Neural progenitor cell (in vitro differentiated cells): ENCODE measurements at regions not wholly inside any gene's neighbourhood (a gene's known extent, or its start where the extent isn't known, plus 50 kb on each side); places are given as distances from the start of the nearest gene placed in this dataset.

Source experiments
- DNase-seq: peaks from one replicate; pipeline ENCODE4 v3.0.0-alpha.2; 2016; ENCODE audit warnings: low spot score
- H2AFZ ChIP-seq: fragments of 200-600 bp; sonication (generic); replicated peaks from 2 replicates; pipeline ENCODE4 v1.6.1; 2016; ENCODE audit warnings: antibody characterized with exemption
- H3F3A ChIP-seq: fragments of 200-600 bp; sonication (generic); 2 replicates; pipeline ENCODE4 v1.6.1; 2016; ENCODE audit warnings: antibody characterized with exemption, low read depth
- H3K27ac ChIP-seq: fragments of 200-600 bp; sonication (generic); 2 replicates; pipeline ENCODE4 v1.5.1; 2016; ENCODE audit warnings: mild to moderate bottlenecking
- H3K27me3 ChIP-seq: fragments of 200-600 bp; sonication (generic); 2 replicates; pipeline ENCODE4 v1.6.1; 2016; ENCODE audit warnings: mild to moderate bottlenecking, moderate library complexity
- H3K36me3 ChIP-seq: fragments of 200-600 bp; sonication (generic); 2 replicates; pipeline ENCODE4 v1.5.1; 2016
- H3K4me1 ChIP-seq: fragments of 200-600 bp; sonication (generic); 2 replicates; pipeline ENCODE4 v1.6.1; 2016; ENCODE audit warnings: mixed run types
- H3K4me2 ChIP-seq: fragments of 200-600 bp; sonication (generic); 2 replicates; pipeline ENCODE4 v1.6.1; 2016
- H3K4me3 ChIP-seq: fragments of 200-600 bp; sonication (generic); 2 replicates; pipeline ENCODE4 v1.5.1; 2016
- H3K79me2 ChIP-seq: fragments of 200-600 bp; sonication (generic); 2 replicates; pipeline ENCODE4 v1.6.1; 2016; ENCODE audit warnings: low read depth
- H3K9ac ChIP-seq: fragments of 200-600 bp; sonication (generic); 2 replicates; pipeline ENCODE4 v1.6.1; 2016
- H3K9me3 ChIP-seq: fragments of 200-600 bp; sonication (generic); 2 replicates; pipeline ENCODE4 v1.5.1; 2016; ENCODE audit warnings: low read depth
- H4K20me1 ChIP-seq: fragments of 200-600 bp; sonication (generic); 2 replicates; pipeline ENCODE4 v1.6.1; 2016; ENCODE audit warnings: low read depth
- H3K27ac Mint-ChIP-seq: 3 replicates; pipeline ENCODE4 v1.8.0; 2021; ENCODE audit warnings: mixed read lengths
- H3K27me3 Mint-ChIP-seq: 2 replicates; pipeline ENCODE4 v1.8.0; 2022; ENCODE audit warnings: low read depth, mild to moderate bottlenecking, inconsistent platforms, moderate library complexity, mixed read lengths; ENCODE audit not compliant: insufficient read depth
- H3K36me3 Mint-ChIP-seq: 3 replicates; pipeline ENCODE4 v1.8.0; 2021; ENCODE audit warnings: mixed read lengths
- H3K4me1 Mint-ChIP-seq: 3 replicates; pipeline ENCODE4 v1.8.0; 2021; ENCODE audit warnings: mixed read lengths
- H3K4me3 Mint-ChIP-seq: 3 replicates; pipeline ENCODE4 v1.8.0; 2021; ENCODE audit warnings: mild to moderate bottlenecking, moderate library complexity, mixed read lengths
- H3K9me3 Mint-ChIP-seq: 3 replicates; pipeline ENCODE4 v1.8.0; 2020; ENCODE audit warnings: mixed read lengths
- EZH2 ChIP-seq: fragments of 200-600 bp; sonication (generic); IDR thresholded peaks from 2 replicates; pipeline ENCODE4 v1.6.1; 2017; ENCODE audit warnings: antibody characterized with exemption, mild to moderate bottlenecking, moderate library complexity
- EZH2phosphoT487 ChIP-seq: fragments of 200-600 bp; sonication (generic); IDR thresholded peaks from 2 replicates; pipeline ENCODE4 v1.6.1; 2017; ENCODE audit warnings: antibody characterized with exemption
- TF ChIP-seq, protein P1 (sequence below): fragments of 200-600 bp; sonication (generic); IDR thresholded peaks from 2 replicates; pipeline ENCODE4 v1.5.1; 2017; ENCODE audit warnings: antibody characterized with exemption, mild to moderate bottlenecking

DNA sequence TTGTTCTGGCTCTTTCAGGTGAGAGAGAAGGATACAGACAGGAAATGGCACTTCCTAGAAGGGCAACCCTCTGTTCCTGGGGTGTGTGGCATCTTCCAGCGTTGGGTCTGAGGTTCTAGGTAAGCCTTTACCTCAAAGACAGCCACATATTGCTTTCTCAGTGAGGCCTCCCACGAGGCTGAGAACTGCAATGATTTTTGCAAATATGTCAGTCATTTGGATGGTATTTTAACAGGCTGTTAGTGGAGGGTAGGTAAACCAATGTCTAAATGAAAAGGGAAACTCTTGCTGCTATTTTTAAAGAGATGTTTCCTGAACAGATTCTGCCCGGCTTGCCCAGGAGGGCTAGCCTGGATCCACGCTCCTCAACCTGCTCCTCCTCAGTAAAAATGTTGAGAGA lies 240.3 kb upstream of the KLF6 start:
- TF ChIP-seq EZH2, result no peak
- H3K4me3 ChIP-seq, result no peak overlapping the region
- H4K20me1 ChIP-seq, result no peaks in the 10 kb centered on the region
- no peaks in the 10 kb centered on the region for H3K9me3 ChIP-seq
- H2AFZ ChIP-seq, result no peak overlapping the region
- H3K4me1 ChIP-seq, result no peaks in the 10 kb centered on the region
- no peak overlapping the region for H3K27ac Mint-ChIP-seq
- DNase-seq, result no peak
- H3K27me3 ChIP-seq, result no peaks in the 10 kb centered on the region
- H3K27ac ChIP-seq, result no peak overlapping the region
- no peak overlapping the region for H3K4me3 Mint-ChIP-seq
- no peaks in the 10 kb centered on the region for H3K36me3 ChIP-seq
- H3K27me3 Mint-ChIP-seq, result peaks cover 7% of the 10 kb centered on the region
- no peaks in the 10 kb centered on the region for H3F3A ChIP-seq
- H3K4me1 Mint-ChIP-seq, result peaks cover 5% of the 10 kb centered on the region
- no peaks in the 10 kb centered on the region for H3K79me2 ChIP-seq
- H3K36me3 Mint-ChIP-seq, result no peaks in the 10 kb centered on the region
- H3K9me3 Mint-ChIP-seq, result peaks cover 3% of the 10 kb centered on the region
- H3K4me2 ChIP-seq, result no peak overlapping the region
- no peak overlapping the region for H3K9ac ChIP-seq

DNA sequence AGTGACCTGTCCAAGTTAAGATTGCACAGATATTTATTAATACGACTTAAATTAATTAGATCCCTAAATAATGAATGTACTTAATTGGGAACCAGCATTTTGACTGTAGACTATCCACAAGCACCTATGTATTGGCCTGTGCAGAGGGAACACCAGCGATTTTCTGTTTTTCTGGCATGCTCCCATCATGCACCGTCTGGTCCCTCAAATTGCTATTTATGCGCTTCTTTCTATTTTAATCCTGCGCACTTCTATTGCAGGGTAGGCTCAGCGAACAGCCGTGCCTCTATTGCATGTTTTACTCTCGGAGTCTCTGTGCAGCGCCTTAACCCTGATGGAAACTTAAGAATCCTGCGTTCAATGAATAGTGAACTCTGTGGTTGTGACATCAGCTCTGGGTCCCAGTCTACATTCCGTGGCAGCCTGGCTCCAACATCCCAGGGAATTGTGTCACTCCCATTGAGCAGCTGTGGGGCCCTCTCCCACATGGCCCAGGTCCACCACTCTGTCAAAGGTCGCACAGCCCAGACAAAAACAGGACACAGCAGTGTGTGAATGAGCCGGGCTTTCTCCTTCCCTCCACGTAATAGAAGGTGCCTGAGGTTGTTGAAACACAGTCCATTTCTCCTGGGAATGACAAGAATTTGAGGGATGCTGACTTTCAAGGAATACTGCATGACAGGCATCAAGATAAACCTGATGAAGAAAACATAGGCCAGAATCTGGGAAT lies 239.7 kb upstream of the KLF6 start:
- peaks cover 5% of the 10 kb centered on the region for H3K4me1 Mint-ChIP-seq
- TF ChIP-seq EZH2phosphoT487 (no peak), EZH2 (no peak)
- TF ChIP-seq, protein P1, sequence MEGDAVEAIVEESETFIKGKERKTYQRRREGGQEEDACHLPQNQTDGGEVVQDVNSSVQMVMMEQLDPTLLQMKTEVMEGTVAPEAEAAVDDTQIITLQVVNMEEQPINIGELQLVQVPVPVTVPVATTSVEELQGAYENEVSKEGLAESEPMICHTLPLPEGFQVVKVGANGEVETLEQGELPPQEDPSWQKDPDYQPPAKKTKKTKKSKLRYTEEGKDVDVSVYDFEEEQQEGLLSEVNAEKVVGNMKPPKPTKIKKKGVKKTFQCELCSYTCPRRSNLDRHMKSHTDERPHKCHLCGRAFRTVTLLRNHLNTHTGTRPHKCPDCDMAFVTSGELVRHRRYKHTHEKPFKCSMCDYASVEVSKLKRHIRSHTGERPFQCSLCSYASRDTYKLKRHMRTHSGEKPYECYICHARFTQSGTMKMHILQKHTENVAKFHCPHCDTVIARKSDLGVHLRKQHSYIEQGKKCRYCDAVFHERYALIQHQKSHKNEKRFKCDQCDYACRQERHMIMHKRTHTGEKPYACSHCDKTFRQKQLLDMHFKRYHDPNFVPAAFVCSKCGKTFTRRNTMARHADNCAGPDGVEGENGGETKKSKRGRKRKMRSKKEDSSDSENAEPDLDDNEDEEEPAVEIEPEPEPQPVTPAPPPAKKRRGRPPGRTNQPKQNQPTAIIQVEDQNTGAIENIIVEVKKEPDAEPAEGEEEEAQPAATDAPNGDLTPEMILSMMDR, result no peak
- H3K36me3 Mint-ChIP-seq, result no peaks in the 10 kb centered on the region
- no peak overlapping the region for H3K9ac ChIP-seq
- H2AFZ ChIP-seq, result no peak overlapping the region
- no peaks in the 10 kb centered on the region for H3K4me1 ChIP-seq
- no peak for DNase-seq
- H3K4me3 ChIP-seq, result no peak overlapping the region
- no peak overlapping the region for H3K27ac Mint-ChIP-seq
- H3K27ac ChIP-seq, result no peak overlapping the region
- no peaks in the 10 kb centered on the region for H4K20me1 ChIP-seq
- H3K4me3 Mint-ChIP-seq, result no peak overlapping the region
- H3K27me3 Mint-ChIP-seq, result peaks cover 7% of the 10 kb centered on the region
- peaks cover 3% of the 10 kb centered on the region for H3K9me3 Mint-ChIP-seq
- no peaks in the 10 kb centered on the region for H3F3A ChIP-seq
- no peaks in the 10 kb centered on the region for H3K27me3 ChIP-seq
- no peaks in the 10 kb centered on the region for H3K79me2 ChIP-seq
- no peaks in the 10 kb centered on the region for H3K36me3 ChIP-seq
- no peaks in the 10 kb centered on the region for H3K9me3 ChIP-seq
- H3K4me2 ChIP-seq, result no peak overlapping the region

DNA sequence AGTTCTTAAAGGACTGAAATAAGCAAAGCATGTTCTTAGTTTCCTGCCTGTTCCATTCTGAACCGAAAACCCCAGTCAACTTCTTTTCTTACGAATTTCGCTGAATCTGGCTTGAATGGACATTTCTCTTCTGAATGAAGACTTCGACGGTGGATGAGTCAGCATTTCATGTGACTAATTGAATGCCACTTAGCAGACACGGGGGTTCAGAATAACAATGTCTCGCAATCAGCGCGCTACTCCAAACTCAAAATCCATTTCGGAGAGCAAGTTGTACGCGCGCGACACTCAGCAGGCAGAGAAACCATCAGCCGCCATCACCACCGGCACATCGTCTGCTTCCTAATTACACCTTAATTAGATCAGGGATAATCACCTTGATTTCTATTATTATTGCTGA lies 239.0 kb upstream of the KLF6 start:
- H3K9ac ChIP-seq, result no peak overlapping the region
- no peak overlapping the region for H3K27ac ChIP-seq
- H3K4me2 ChIP-seq, result no peak overlapping the region
- H3K27ac Mint-ChIP-seq, result no peak overlapping the region
- H3F3A ChIP-seq, result no peaks in the 10 kb centered on the region
- H3K36me3 Mint-ChIP-seq, result no peaks in the 10 kb centered on the region
- no peaks in the 10 kb centered on the region for H3K27me3 ChIP-seq
- no peaks in the 10 kb centered on the region for H3K79me2 ChIP-seq
- H3K9me3 Mint-ChIP-seq, result peaks cover 3% of the 10 kb centered on the region
- H3K27me3 Mint-ChIP-seq, result peaks cover 7% of the 10 kb centered on the region
- no peaks in the 10 kb centered on the region for H3K9me3 ChIP-seq
- DNase-seq, result no peak
- no peak overlapping the region for H2AFZ ChIP-seq
- no peaks in the 10 kb centered on the region for H3K36me3 ChIP-seq
- TF ChIP-seq, protein P1, result no peak
- no peak for TF ChIP-seq EZH2
- TF ChIP-seq EZH2phosphoT487, result no peak
- no peaks in the 10 kb centered on the region for H4K20me1 ChIP-seq
- H3K4me1 ChIP-seq, result no peaks in the 10 kb centered on the region
- H3K4me3 ChIP-seq, result no peak overlapping the region
- H3K4me3 Mint-ChIP-seq, result no peak overlapping the region
- peaks cover 5% of the 10 kb centered on the region for H3K4me1 Mint-ChIP-seq

DNA sequence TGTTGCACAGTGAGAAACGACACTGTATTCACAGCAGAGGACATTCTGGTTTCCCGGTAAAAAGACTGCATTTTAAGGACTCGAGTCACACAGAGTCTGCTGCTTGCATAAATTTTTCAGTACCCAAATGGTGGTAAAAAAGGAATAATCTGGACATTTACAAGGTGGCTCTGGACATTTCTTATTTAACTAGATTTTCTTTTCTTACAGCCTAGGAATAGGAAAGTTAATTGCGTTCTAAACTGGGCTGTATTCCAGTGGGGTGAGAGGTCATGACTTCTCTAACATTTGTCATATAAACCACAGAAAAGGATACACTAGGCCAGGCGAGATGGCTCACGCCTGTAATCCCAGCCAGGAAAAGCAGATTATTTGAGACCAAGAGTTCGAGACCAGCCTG lies 237.5 kb upstream of the KLF6 start:
- no peak overlapping the region for H3K4me3 ChIP-seq
- no peak overlapping the region for H2AFZ ChIP-seq
- DNase-seq, result no peak
- H3K4me3 Mint-ChIP-seq, result no peak overlapping the region
- no peaks in the 10 kb centered on the region for H3K79me2 ChIP-seq
- H3K9me3 ChIP-seq, result no peaks in the 10 kb centered on the region
- no peak overlapping the region for H3K27ac Mint-ChIP-seq
- peaks cover 5% of the 10 kb centered on the region for H3K4me1 Mint-ChIP-seq
- no peaks in the 10 kb centered on the region for H3K36me3 Mint-ChIP-seq
- peaks cover 3% of the 10 kb centered on the region for H3K9me3 Mint-ChIP-seq
- no peaks in the 10 kb centered on the region for H4K20me1 ChIP-seq
- H3K9ac ChIP-seq, result no peak overlapping the region
- no peaks in the 10 kb centered on the region for H3F3A ChIP-seq
- no peak overlapping the region for H3K4me2 ChIP-seq
- H3K27me3 Mint-ChIP-seq, result peaks cover 7% of the 10 kb centered on the region
- H3K4me1 ChIP-seq, result no peaks in the 10 kb centered on the region
- H3K36me3 ChIP-seq, result no peaks in the 10 kb centered on the region
- no peaks in the 10 kb centered on the region for H3K27me3 ChIP-seq
- no peak for TF ChIP-seq EZH2phosphoT487
- TF ChIP-seq EZH2, result no peak
- TF ChIP-seq, protein P1, result no peak
- no peak overlapping the region for H3K27ac ChIP-seq
